GM19240 (cell line): ENCODE measurements at regions not wholly inside any gene's neighbourhood (a gene's known extent, or its start where the extent isn't known, plus 50 kb on each side); places are given as distances from the start of the nearest gene placed in this dataset.

Experiments
- DNase-seq: peaks from one replicate; pipeline ENCODE4 v3.0.0; 2011; ENCODE audit warnings: low spot score; ENCODE audit not compliant: insufficient read length

DNA sequence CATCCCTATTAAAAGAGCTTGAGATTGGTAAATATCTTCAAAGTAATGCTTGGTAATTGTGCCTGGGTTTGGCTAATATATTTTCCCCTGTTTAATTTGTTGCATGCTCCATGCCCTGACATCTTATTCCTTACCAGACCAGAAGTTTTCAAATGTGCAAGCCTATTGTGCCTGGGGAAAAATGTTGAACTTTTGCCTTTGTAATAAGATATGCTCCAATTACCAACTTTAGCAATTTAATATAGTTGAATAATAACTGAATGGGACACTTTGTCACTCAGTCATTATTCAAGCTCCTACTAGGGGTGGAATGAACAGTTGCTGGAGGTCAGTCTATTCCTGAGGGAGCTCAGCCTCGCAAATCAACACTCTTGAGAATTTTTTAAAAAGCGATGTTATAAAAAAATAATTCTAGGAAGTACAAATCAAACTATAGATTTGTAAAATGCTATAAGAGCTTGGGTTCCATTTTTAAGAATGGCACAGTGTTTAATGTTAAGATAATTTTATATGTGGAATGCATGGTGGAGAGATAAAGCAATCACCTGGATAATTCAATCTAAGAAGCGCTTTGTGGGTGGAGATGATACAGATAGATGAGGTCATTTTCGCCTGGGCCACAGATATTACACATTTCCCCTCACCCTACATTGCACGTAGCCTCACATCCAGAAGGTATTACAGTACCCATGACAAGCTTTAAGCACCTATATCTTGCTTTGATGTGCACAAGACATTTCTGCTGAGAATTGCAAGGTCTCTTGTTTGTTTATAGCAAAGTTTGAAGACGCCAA lies 231.8 kb downstream of the PIK3R1 start:
- DNase-seq, result no peak

DNA sequence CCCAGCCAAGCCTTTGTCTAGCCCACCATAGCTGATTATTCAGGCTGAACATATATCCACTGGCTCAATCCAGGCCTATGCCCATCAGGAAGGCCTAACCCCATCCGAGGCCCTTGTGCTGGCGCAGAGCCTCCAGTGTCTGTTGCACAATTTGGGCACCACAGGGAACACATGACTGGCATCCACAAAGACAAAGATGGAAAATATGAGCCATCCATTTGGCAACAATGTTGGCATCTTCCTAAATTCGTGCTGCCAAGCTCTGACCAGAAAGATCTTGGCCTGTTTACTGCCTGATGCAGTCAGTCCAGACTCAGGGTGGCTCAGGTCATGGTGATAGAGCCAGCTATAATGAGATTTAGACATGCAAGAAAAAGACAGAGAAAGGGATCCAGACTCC lies 233.8 kb downstream of the PIK3R1 start:
- DNase-seq, result no peak

DNA sequence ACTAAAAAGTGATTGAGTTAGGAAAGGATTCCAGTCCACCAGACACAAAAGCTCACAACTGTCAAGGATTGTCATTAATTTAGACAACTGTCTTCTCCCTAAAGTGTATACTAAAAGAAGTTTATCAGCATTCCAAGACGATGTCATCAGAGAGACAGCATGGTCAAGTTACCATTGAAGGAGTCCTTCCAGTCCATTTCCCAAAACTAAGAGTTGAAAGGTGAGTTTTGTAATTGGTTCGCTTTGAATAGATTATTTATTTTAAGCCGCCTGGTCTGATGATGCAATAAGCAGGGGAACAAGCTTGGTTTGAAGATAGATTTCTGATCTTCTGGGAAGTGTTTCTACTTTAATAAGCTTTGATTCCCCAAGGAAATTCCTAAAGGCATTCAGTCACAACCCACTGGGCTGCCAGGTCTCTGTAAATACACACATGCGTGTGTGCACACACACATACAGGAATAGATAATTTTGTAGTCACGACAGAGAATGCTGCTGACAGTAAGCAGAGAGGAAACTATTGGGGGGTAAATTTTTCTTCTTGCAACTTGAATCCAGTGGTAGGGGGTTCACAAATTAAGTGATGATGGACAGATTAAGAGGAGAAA lies 234.8 kb downstream of the PIK3R1 start:
- DNase-seq, result no peak

DNA sequence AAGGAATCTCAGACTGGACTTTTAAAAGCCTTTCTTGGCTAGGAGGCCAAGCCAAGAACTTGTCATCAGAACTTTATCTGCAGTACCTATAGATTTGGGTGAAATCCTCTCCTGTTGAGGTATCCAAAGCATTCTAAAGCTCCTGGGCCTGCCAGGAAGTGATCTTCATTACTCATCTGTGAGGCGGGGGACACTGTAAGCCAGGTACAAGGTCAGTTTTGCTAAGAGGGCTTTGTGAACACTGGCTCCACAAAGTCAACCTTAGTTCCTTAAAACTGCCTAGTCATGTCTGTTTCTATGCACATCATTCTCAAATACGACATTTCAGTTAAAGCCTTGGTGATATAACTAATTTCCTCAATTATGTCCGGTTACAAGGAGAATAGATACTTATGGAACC lies 236.7 kb downstream of the PIK3R1 start:
- no peak for DNase-seq

DNA sequence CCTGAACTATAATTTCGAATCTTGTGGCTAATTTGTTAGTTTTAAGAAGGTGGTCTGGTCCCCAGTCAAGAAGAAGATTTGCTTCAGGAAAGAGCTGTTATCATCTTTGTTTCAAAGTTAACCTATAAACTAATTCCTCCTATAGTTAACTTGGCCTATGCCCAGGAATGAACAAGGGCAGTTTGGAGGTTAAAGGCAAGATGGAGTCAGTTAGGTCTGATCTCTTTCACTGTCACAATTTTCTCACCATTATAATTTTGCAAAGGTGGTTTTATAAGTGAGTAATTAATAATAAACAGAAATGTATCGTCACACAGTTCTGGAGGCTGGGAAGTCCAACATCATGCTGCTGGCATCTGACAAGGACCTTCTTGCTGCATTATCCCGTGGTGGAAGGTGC lies 238.6 kb downstream of the PIK3R1 start:
- DNase-seq, result no peak

DNA sequence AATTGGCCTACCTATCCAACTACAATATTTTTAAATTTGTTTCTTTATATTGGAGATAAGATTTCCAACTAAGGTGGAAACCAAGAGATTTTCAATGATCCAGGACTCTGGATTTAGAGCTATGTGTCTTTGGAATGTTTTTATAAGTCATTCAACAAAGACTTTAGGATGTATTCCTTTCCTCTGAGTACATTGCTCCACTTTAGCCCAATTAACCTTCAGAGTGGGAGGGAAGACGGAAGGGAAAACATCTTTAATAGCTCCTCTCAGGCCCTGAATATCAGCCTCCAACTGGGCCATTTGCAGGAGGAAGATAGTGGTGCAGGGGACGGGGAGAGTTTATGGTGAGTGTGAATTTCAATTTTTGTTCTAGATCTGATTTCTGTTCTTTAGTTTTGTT lies 239.2 kb downstream of the PIK3R1 start:
- no peak for DNase-seq

DNA sequence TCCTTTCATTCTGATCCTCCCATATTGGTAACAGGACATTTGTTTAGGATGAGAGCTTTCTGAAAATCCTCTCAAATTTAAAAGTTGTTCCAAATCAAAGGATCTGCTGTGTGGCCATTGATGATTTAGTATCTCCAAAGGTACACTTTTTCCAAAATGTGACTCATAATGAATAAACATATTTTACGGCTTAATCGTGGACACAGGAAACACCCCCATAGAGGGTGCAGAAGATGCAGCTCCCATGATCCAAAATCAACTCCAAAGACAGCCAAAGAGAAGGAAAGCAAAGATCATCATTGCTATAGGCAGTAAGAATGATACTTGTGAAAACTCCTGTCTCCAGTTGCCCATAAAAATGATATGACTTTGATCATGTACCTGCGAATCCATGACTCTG lies 239.7 kb downstream of the PIK3R1 start:
- no peak for DNase-seq

DNA sequence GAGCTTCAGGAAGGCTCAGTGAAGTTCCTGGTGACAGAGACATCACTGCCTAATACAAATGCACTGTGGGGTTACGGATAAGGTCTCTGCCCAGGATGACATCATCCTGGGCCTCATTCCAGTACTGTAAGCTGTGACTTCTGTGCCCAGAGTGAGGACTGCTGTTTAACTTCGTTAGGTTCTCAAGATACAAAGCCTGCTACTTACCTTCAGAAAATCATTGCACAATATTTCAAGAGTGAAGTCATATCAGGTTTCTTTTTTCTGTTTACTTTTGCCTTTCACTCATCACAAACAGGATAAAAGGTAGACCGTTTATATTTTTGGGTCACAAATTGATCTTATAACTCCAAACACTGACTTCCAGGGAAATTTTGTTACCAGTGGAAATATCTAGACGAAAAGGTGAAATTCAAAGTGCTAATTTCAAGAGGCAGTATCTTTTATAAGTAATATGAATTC lies 241.2 kb downstream of the PIK3R1 start:
- no peak for DNase-seq

DNA sequence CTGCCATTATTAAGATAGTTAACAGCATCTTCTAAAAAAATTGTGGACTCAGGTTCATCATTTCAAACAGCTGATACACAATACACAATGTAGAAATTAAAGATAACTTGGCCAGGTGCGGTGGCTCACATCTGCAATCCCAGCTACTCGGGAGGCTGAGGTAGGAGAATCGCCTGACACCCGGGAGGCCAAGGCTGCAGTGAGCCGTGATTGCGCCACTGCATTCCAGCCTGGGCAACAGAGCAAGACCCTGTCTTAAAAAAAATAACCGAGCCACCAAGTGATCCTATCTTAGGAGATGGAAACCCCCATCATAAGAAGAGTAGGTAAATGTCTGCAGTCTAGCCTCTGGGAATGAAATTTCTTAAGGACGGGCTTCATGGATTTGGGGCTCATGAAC lies 241.7 kb downstream of the PIK3R1 start:
- no peak for DNase-seq

DNA sequence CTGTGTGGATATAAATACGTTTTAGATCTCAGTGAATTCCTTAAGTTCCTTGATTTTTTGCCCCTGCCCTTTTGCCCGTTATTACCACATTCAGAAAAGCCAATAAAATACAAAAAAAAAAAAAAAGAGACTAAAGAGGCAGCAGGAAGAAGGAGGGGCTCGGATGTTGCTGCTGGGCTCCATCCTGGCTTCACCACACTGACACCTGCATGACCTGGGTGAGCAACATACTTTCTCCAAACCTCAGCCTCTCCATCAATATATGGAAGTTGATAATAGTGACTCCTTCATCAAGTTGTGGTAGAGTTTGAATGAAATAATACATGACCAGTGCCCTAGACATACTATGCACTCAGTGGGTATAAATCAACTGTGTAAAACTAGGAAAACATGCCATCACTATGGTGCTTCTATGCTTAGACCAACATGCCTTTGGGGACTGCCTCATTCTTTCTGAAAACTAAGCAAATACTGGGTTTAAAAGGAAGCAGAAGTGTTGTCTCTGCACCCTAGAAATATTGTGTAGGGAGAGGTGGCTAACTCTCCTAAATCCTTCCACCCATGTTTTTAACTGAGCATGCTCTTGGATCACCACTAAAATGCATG lies 243.0 kb downstream of the PIK3R1 start:
- no peak for DNase-seq

DNA sequence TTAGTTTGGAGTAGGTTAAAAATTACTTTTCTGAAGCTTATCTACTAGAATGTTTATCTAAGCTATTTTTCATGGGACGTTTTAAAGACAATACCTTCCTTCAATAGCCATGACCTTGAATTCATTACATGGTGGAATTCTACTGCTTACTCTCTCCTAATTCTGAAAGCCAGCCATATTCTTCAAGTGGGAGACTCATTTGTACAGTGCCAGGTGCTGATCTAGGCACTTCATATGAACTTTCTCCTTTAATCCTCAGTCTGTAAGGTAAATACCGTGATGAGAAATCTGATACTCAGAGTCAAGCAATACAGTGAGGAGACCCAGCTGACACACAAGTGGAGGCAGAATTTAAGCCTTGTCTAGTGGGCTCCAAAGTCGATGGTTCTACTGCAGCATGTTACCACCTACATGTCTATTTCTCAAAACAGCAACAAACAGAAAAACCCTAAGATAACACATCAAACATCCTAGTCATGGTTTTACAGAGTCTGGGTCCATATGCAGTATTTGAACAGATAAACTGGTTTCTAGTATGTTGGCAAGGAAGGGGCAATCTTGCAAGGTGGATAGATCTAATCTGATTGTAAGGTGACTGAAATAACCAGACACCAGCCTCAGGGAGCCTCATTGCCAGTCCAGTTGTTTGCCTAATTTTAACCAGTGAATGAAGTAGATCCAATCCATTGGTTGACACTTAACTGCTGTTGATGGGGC lies 243.7 kb downstream of the PIK3R1 start:
- no peak for DNase-seq

DNA sequence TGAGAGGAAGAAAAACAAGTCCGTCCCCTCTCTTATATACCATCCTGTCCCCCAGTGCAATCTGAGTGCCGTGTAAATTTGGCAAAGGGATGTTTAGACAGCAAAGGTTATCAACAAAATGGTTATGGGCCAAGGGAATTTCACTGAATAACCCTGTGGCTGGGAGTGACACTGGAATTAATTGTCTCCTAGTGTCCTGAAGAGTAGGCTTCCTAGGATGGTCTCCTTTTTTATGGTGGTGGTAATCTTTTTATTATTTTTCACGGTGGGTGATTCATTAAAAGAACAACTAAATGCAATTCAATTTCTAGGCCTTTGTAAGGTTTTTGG lies 244.2 kb downstream of the PIK3R1 start:
- DNase-seq, result no peak

DNA sequence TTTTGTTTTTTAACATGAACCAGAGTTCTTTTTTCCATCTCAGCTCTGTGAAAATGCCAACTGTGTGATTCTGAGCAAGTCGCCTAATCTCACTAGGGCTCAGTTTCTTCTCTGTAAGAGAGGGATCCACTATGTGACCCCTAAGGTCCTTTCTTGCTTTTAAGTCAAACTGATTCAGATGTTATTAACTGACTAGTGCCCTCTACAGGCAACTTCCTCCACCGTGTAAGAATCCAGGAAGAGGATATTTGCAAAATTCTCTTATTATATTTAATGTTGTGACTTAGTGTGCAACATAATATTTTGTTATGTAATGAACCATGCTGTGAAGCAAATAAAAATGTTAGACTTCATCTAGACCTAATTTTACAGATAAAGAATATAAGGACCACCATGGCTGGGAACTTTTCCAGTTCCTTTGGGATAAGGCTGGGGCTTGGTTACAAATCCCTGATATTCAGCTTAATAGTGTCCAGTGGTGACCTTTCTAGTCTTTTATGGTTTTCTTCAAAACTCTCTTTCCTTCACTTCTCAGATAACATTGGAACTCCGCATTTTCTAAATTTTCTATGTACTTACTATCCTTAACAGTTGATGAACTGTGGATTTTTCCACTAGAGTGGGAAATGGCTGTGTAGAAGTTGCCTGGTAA lies 244.7 kb downstream of the PIK3R1 start:
- no peak for DNase-seq

DNA sequence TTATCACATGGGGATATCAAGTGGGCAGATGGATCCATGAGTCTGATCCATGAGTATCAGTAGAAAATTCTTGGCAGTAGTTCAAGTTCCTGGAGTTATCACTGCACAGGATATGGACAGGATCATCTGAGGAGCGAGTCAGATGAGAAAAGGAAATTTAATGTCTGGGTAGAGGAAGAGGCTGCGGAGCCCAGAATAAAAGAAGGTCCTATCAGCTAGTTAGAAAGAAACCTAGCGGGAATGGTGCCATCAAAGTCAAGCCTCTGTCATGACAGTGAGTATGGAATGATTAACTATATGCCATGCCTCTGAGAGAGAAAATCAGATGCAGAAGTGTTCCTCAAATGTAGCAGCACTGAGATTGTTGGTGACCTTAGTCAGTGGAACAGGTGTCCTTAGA lies 248.1 kb downstream of the PIK3R1 start:
- DNase-seq, result no peak

DNA sequence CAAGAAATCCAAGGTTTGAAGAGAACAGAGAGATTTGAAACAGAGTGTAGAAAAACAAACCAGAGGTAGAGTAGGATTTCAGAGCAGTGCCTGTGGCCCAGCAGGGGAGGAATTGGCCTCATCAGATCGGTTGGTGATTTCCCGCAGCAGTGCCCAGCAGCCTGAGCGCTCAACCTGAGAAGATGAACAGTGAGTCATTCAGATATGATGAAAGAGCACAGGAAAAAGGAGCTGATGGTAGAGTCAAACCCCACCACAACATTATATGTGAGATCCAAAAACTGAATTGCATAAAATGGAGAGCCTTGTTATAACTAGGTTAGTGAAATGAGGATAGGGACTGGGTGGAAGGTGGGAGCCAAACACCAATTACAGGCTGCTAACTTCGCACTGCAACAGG lies 248.9 kb downstream of the PIK3R1 start:
- DNase-seq, result no peak

DNA sequence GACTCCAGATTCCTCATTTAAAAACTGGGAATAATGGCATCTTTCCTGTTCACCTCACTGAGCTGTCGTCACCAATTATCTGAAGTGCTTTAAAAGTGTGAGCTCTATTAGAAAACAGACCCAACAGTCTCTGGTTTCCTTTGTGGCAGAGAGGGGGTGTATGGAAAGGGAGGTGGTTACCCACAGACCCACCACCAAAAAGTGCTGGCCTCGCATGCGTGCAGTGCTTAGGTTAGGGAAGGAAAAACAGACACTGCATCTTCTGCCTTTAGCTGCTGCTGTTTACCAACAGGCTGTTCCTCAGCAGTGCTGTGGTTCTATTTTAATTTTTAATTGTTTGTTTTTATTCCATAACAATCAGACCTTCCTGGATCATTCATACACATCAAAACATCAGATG lies 249.6 kb downstream of the PIK3R1 start:
- no peak for DNase-seq

DNA sequence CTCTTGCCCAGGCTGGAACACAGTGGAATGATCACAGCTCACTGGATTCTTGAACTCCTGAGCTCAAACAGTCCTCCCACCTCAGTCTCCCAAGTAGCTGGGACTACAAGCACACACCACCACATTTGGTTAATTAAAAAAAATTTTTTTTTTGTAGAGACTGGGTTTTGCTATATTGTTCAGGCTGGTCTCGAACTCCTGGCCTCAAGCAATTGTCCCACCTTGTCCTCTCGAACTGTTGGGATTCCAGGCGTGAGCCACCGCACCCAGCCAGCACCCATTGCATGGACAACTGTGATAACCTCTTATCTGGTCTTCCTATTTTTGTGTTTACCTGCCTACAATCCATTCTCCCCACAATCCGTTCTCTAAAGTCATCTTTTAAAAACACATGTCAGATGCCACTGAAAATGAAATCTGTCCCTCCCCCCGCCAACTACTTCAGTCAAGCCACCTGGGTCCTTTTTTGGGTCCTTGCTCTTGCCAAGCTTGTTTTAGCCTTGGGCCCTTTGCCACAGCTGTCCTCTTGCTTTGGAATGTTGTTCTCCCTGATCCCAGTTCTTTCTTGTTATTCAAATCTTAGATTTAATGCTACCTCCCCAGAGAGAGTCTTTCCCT lies 250.5 kb downstream of the PIK3R1 start:
- DNase-seq, result no peak

DNA sequence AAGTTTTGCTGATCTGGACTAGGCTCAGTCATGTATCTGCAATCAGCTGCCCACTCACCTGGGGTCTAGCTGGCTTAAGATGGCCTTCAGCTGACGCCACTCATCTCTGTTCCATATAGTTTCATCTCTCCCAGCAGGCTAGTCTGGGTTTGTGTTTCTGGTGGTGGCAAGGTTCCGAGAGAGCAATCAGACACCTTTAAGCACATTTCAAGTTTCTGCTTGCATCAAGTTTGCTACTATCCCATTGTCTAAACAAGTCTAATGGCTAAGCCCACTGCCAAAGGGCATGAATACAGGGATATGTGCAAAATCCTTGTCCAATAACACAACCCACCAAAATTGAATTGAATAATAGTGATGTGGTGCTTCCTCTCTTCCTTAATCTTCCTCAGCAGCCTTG lies 251.7 kb downstream of the PIK3R1 start:
- no peak for DNase-seq

DNA sequence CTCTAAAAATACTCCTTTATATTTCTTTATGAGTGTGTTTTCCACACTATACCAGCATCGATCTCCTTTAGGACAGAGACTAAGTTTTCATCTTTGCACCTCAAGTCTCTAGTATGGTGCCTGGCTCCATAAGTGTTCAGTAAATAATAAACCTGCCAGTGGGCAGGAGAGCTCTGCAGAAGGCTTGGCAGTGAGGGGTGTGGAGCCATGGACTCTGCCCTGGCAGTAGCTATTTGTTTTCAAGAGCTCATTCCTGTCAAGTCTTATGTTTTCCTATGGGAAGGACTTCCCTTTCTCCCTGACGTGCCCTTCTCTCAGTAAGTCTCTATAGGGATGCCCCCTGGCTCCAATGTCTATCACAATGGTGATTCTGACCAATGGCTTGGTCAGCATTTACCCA lies 252.2 kb downstream of the PIK3R1 start:
- DNase-seq, result no peak

DNA sequence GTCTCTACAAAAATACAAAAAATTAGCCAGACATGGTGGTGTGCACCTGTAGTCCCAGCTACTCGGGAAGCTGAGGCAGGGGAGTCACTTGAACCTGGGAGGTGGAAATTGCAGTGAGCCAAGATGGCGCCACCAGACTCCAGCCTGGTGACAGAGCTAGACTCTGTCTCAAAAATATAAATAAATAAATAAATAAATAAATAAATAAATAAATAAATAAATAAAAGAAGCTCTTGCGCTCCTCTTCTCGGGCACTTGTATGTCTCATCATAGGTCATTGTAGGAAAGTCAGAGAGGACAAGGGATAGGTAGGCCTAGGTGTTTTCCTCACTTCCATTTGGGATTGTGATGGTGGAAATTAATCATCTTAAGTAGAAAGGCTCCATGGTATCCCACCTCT lies 252.8 kb downstream of the PIK3R1 start:
- no peak for DNase-seq

DNA sequence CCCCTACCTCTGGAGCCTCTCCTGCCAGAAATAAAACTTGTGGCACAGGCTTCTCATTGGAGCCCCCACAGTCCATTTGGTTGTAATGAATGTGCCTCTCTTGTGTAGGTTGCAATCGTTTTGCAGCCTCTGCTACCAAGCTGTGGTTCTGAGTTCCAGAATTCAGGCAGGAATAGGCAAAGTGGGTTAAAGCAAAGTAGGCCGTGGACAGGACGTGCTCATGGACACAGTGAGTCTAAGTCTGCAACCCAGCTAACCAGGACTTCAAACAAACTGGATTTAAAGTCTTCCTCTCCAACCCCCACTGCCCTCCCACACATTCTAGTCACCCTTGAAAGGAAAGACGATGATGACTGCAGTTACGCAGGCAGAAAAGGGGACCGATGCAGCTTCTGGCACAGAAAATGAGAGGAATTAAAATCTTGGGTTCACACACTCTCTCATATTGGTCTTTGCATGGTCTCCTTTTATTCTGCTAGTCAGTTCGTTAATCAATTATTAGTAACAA lies 260.0 kb downstream of the PIK3R1 start:
- DNase-seq, result no peak
